HEK293T (cell line): ENCODE measurements at regions not wholly inside any gene's neighbourhood (a gene's known extent, or its start where the extent isn't known, plus 50 kb on each side); places are given as distances from the start of the nearest gene placed in this dataset.

Experiments used
- CTCF ChIA-PET: fragments of 350-600 bp; formaldehyde crosslinking; extraction: SDS; loops from one replicate; lab custom pipeline; 2021; ENCODE audit warnings: antibody characterized with exemption, inconsistent platforms; lab: Yijun Ruan, JAX
- POLR2A ChIA-PET: fragments of 350-600 bp; formaldehyde crosslinking; extraction: SDS; loops from one replicate; lab custom pipeline; 2020; ENCODE audit warnings: antibody characterized with exemption, inconsistent platforms; lab: Yijun Ruan, JAX
- DNase-seq: peaks from one replicate; pipeline ENCODE4 v3.0.0; 2012; ENCODE audit warnings: mixed read lengths; ENCODE audit errors: extremely low spot score
- ARNT ChIP-seq: fragments of 450-650 bp; IDR thresholded peaks from 2 replicates; pipeline ENCODE4 v1.6.1; 2017; ENCODE audit warnings: mild to moderate bottlenecking
- BHLHE40 ChIP-seq: fragments of 450-650 bp; IDR thresholded peaks from 2 replicates; pipeline ENCODE4 v1.6.1; 2016; ENCODE audit warnings: mild to moderate bottlenecking, moderate library complexity, borderline replicate concordance
- CTBP1 ChIP-seq: fragments of 450-650 bp; IDR thresholded peaks from 2 replicates; pipeline ENCODE4 v1.6.1; 2016; ENCODE audit warnings: borderline replicate concordance
- ELF4 ChIP-seq: fragments of 450-650 bp; IDR thresholded peaks from 2 replicates; pipeline ENCODE4 v1.6.1; 2017; ENCODE audit warnings: antibody characterized with exemption
- FOXA1 ChIP-seq: fragments of 450-650 bp; IDR thresholded peaks from 2 replicates; pipeline ENCODE4 v1.6.1; 2016; ENCODE audit warnings: mild to moderate bottlenecking
- FOXK2 ChIP-seq: fragments of 450-650 bp; IDR thresholded peaks from 2 replicates; pipeline ENCODE4 v1.6.1; 2016; ENCODE audit warnings: mild to moderate bottlenecking
- FOXM1 ChIP-seq: fragments of 450-650 bp; IDR thresholded peaks from 2 replicates; pipeline ENCODE4 v1.6.1; 2017; ENCODE audit warnings: mild to moderate bottlenecking, borderline replicate concordance
- HDGF ChIP-seq: fragments of 450-650 bp; IDR thresholded peaks from 2 replicates; pipeline ENCODE4 v1.6.1; 2017; ENCODE audit warnings: antibody characterized with exemption, borderline replicate concordance
- L3MBTL2 ChIP-seq: fragments of 450-650 bp; conservative IDR thresholded peaks from 2 replicates; pipeline ENCODE4 v1.6.1; 2016; ENCODE audit warnings: mild to moderate bottlenecking
- LEF1 ChIP-seq: fragments of 450-650 bp; IDR thresholded peaks from 2 replicates; pipeline ENCODE4 v1.6.1; 2017; ENCODE audit warnings: mild to moderate bottlenecking, borderline replicate concordance
- NFRKB ChIP-seq: fragments of 450-650 bp; IDR thresholded peaks from 2 replicates; pipeline ENCODE4 v1.6.1; 2016; ENCODE audit warnings: mild to moderate bottlenecking, moderate library complexity
- PKNOX1 ChIP-seq: fragments of 450-650 bp; IDR thresholded peaks from 2 replicates; pipeline ENCODE4 v1.6.1; 2016
- SP1 ChIP-seq: fragments of 450-650 bp; IDR thresholded peaks from 2 replicates; pipeline ENCODE4 v1.6.1; 2017
- SUZ12 ChIP-seq: fragments of 450-650 bp; IDR thresholded peaks from 2 replicates; pipeline ENCODE4 v1.6.1; 2016; ENCODE audit warnings: mild to moderate bottlenecking
- TARDBP ChIP-seq: fragments of 450-650 bp; IDR thresholded peaks from 2 replicates; pipeline ENCODE4 v1.6.1; 2016
- ZNF384 ChIP-seq: fragments of 450-650 bp; IDR thresholded peaks from 2 replicates; pipeline ENCODE4 v1.6.1; 2016

DNA sequence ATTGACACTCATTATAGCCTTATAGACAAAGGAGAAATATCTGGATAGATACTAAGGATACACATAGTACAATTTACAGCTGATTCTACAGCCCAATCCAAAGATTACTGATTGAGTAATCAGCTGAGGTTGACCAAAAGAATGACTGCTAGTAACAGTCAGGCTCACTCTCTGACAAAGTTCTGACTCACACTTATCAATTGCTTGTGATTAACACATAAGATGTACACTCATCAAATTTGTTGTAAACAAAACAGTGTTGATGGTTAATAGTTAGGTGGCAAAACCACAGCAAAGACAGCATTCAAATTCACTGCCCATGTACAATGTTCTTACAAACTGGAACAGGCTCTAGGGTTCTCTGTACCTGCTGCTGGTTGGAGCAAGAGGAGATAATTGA is 422.7 kb downstream of the TLE1 start:
- TF ChIP-seq SUZ12, result no peak
- no peak for DNase-seq
- ChIA-PET POLR2A (no interaction called here), CTCF (no interaction called here)

DNA sequence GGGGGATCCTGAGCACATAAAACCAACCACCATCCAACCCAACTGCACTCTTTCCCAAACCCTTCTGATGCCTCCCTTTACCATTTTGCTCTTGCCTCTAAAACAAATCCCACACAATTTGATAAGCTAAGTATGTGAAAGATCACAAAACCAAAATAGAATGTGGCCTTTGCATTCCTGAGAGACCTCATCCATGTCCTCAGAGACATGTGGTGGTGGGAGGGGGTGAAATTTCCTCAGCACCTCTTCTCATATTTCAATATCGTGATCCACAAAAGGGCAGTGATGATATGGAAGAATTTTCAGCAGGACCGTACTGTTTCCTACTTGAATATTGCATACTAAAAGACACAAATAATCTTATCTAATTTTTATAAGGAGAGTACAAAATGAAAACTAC is 423.3 kb downstream of the TLE1 start:
- POLR2A ChIA-PET, result no interaction called here
- CTCF ChIA-PET, result no interaction called here
- DNase-seq, result no peak
- TF ChIP-seq ARNT (no peak), CTBP1 (no peak), HDGF (no peak), SP1 (no peak), BHLHE40 (no peak), SUZ12 (no peak), NFRKB (no peak), ZNF384 (no peak), FOXA1 (no peak), ELF4 (no peak), L3MBTL2 (no peak), FOXM1 (no peak), FOXK2 (no peak), PKNOX1 (no peak)

DNA sequence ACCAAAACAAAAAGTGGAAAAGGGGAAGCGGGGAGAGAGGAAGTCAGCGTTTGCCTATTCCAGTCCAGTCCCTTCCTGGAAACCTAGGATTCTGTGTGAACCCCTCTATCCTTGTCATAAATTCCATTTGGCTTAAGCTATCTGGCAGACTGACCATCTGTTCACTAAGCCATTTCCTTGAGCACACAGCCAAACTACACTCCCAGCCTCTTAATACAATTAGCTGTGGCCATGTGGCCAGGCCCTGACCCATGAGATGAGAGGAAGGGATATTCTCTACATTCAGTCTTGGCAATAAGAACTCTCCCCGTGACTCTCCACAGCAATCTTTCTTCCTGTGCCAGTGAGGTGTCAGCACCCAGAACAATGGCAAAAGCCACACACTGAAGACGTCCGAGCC is 424.8 kb downstream of the TLE1 start:
- DNase-seq, result no peak
- no peak for TF ChIP-seq BHLHE40
- no peak for TF ChIP-seq HDGF
- no peak for TF ChIP-seq PKNOX1
- TF ChIP-seq LEF1, result no peak
- TF ChIP-seq SP1, result no peak
- TF ChIP-seq ZNF384, result no peak
- TF ChIP-seq FOXA1, result no peak
- TF ChIP-seq CTBP1, result no peak
- TF ChIP-seq ELF4, result no peak
- no peak for TF ChIP-seq TARDBP
- TF ChIP-seq ARNT, result no peak
- CTCF ChIA-PET, result no interaction called here
- POLR2A ChIA-PET, result no interaction called here

GRCh38 chr9:81259896-81260295 is 429.5 kb downstream of the TLE1 start:
- ChIA-PET POLR2A (no interaction called here), CTCF (no interaction called here)
- DNase-seq, result no peak
- no peak for TF ChIP-seq PKNOX1
- TF ChIP-seq BHLHE40, result no peak
- TF ChIP-seq ELF4, result no peak
- no peak for TF ChIP-seq L3MBTL2
- TF ChIP-seq NFRKB, result no peak
- TF ChIP-seq SP1, result no peak
- TF ChIP-seq LEF1, result no peak
- TF ChIP-seq ARNT, result no peak
- TF ChIP-seq FOXA1, result no peak
- no peak for TF ChIP-seq ZNF384
- TF ChIP-seq TARDBP, result no peak
- no peak for TF ChIP-seq CTBP1
- TF ChIP-seq HDGF, result no peak
- TF ChIP-seq FOXM1, result no peak
- no peak for TF ChIP-seq FOXK2
- TF ChIP-seq SUZ12, result no peak

DNA sequence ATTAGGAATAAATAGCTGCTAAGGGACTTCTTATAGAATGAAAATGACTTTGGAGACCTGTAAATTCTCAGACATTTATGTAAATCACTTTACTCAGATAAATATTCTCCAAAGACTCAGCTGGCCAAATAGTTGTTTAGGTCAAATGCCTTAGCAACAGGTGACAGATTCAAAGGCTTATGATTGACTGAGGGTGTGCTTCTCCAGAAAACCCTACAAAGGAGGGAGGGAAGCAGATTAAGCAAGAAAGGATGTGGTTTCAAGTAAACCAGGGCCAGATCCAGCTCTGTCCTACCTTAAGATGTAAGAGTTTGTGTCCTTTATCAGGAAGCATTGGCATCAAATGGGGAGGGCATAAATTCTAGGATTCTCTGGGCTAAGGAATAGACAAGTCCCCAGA is 433.0 kb downstream of the TLE1 start:
- POLR2A ChIA-PET, result no interaction called here
- CTCF ChIA-PET, result interaction anchor here (0.7 kb wide), 1 partner anchor 115 kb away, joined by 3 read pairs; no protein-coding TSS in a partner anchor
- TF ChIP-seq TARDBP, result no peak
- DNase-seq, result no peak

GRCh38 chr9:81250606-81251005 is 438.7 kb downstream of the TLE1 start:
- no peak for TF ChIP-seq ZNF384
- no peak for TF ChIP-seq ELF4
- TF ChIP-seq SP1, result no peak
- TF ChIP-seq FOXM1, result no peak
- TF ChIP-seq TARDBP, result no peak
- no peak for TF ChIP-seq BHLHE40
- no peak for TF ChIP-seq HDGF
- TF ChIP-seq CTBP1, result no peak
- no peak for TF ChIP-seq LEF1
- no peak for TF ChIP-seq PKNOX1
- TF ChIP-seq FOXA1, result no peak
- TF ChIP-seq FOXK2, result no peak
- TF ChIP-seq ARNT, result no peak
- no peak for TF ChIP-seq L3MBTL2
- TF ChIP-seq NFRKB, result no peak
- no peak for TF ChIP-seq SUZ12
- no peak for DNase-seq
- CTCF ChIA-PET, result no interaction called here
- POLR2A ChIA-PET, result no interaction called here

- POLR2A ChIA-PET, result no interaction called here
- CTCF ChIA-PET, result no interaction called here
- TF ChIP-seq L3MBTL2 (no peak), FOXK2 (no peak)
- DNase-seq, result no peak
Measured at GRCh38 chr9:81250041-81250440, 439.3 kb downstream of the TLE1 start.
